ENCODE measurements at regions not wholly inside any gene's neighbourhood (a gene's known extent, or its start where the extent isn't known, plus 50 kb on each side); places are given as distances from the start of the nearest gene placed in this dataset.

GRCh38 chr22:48558016-48558415 lies 1269.7 kb downstream of the BRD1 start:
- TF ChIP-seq ZFP3 (CRISPR knock-in tag; IDR thresholded peaks at IDR 0.05) (no peak), ZNF70 (CRISPR knock-in tag; IDR thresholded peaks at IDR 0.05) (no peak), ZNF8 (CRISPR knock-in tag; IDR thresholded peaks at IDR 0.05) (no peak), ZC3H10 (CRISPR knock-in tag; IDR thresholded peaks at IDR 0.05) (no peak), RARB (CRISPR knock-in tag; IDR thresholded peaks at IDR 0.05) (no peak), ESRRG (CRISPR knock-in tag; IDR thresholded peaks at IDR 0.05) (no peak), BACH2 (CRISPR knock-in tag; IDR thresholded peaks at IDR 0.05; ENCODE audit: borderline replicate concordance) (no peak)

All from SK-N-SH treated with all-trans-retinoic acid at 6 μM for 48 hours (cell line).